CD14-positive monocyte (primary cell): ENCODE measurements at regions not wholly inside any gene's neighbourhood (a gene's known extent, or its start where the extent isn't known, plus 50 kb on each side); places are given as distances from the start of the nearest gene placed in this dataset.

Experiments used
- DNase-seq, 3 donors: peaks; one replicate each; pipeline ENCODE4 v3.0.0-alpha.2; 2011 to 2022
- H2AFZ ChIP-seq: 2 replicates; pipeline ENCODE4 v1.6.0; 2012; ENCODE audit warnings: mild to moderate bottlenecking, low read depth, low read length, inconsistent platforms; ENCODE audit not compliant: insufficient read depth, poor library complexity, severe bottlenecking
- H3K27ac ChIP-seq, 2 donors: 1 replicate in 1 of 2; 2 replicates in 1 of 2; pipeline ENCODE4 v1.5.1; 2012 to 2013; ENCODE audit warnings: low read length in 2 of 2, control low read depth in 1 of 2, inconsistent platforms in 1 of 2, low read depth in 1 of 2, mild to moderate bottlenecking in 1 of 2
- H3K27me3 ChIP-seq, 2 donors: one replicate each; pipeline versions ENCODE4 v1.6.0 to v1.6.1; 2011 to 2013; ENCODE audit warnings: low read length in 2 of 2; ENCODE audit not compliant: control insufficient read depth in 2 of 2, insufficient read depth in 2 of 2
- H3K36me3 ChIP-seq, 2 donors: replicated peaks in 1 of 2; 1 replicate in 1 of 2; 2 replicates in 1 of 2; pipeline versions ENCODE4 v1.5.1 to v1.6.1; 2012 to 2013; ENCODE audit warnings: low read length in 2 of 2, control low read depth in 1 of 2, inconsistent platforms in 1 of 2, mild to moderate bottlenecking in 1 of 2; ENCODE audit not compliant: insufficient read depth in 2 of 2, control insufficient read depth in 1 of 2
- H3K4me1 ChIP-seq, 2 donors: 1 replicate in 1 of 2; 2 replicates in 1 of 2; pipeline versions ENCODE4 v1.5.1 to v1.6.1; 2012 to 2013; ENCODE audit warnings: low read length in 2 of 2, control low read depth in 1 of 2, inconsistent platforms in 1 of 2, mild to moderate bottlenecking in 1 of 2, moderate library complexity in 1 of 2; ENCODE audit not compliant: insufficient read depth in 2 of 2, control insufficient read depth in 1 of 2
- H3K4me2 ChIP-seq: replicated peaks from 2 replicates; pipeline ENCODE3; 2012; ENCODE audit warnings: low read length, moderate library complexity, mild to moderate bottlenecking; ENCODE audit not compliant: poor library complexity, severe bottlenecking; ENCODE audit errors: extremely low read depth
- H3K4me3 ChIP-seq, 3 experiments: fragments of 200-600 bp in 1 of 3; sonication (generic) in 1 of 3; replicated peaks in 1 of 3; 1 replicate in 2 of 3; 2 replicates in 1 of 3; pipeline ENCODE4 v1.5.1; 2011 to 2013; ENCODE audit warnings: low read length in 3 of 3, mild to moderate bottlenecking in 3 of 3, control low read depth in 2 of 3, low read depth in 2 of 3, inconsistent platforms in 1 of 3, moderate library complexity in 1 of 3
- H3K79me2 ChIP-seq: 2 replicates; pipeline ENCODE4 v1.6.0; 2012; ENCODE audit warnings: mild to moderate bottlenecking, control low read depth, inconsistent platforms, low read length, moderate library complexity; ENCODE audit not compliant: insufficient read depth
- H3K9ac ChIP-seq: 2 replicates; pipeline ENCODE4 v1.6.0; 2017; ENCODE audit warnings: low read length, mild to moderate bottlenecking; ENCODE audit not compliant: insufficient read depth, poor library complexity, severe bottlenecking
- H3K9me3 ChIP-seq, 2 donors: replicated peaks in 1 of 2; 1 replicate in 1 of 2; 2 replicates in 1 of 2; pipeline versions ENCODE4 v1.5.1 to v1.6.1; 2012 to 2013; ENCODE audit warnings: low read length in 2 of 2, control low read depth in 1 of 2; ENCODE audit not compliant: control insufficient read depth in 1 of 2, insufficient read depth in 1 of 2
- H4K20me1 ChIP-seq: 2 replicates; pipeline ENCODE4 v1.6.0; 2012; ENCODE audit warnings: mild to moderate bottlenecking, low read length, control low read depth, moderate library complexity; ENCODE audit not compliant: insufficient read depth
- H3K27ac Mint-ChIP-seq, 7 donors: one replicate each; pipeline ENCODE4 v1.8.0; 2020; ENCODE audit warnings: mild to moderate bottlenecking in 7 of 7, mixed read lengths in 7 of 7, moderate library complexity in 6 of 7, inconsistent platforms in 2 of 7
- H3K27me3 Mint-ChIP-seq, 3 donors: one replicate each; pipeline ENCODE4 v1.8.0; 2021 to 2022; ENCODE audit warnings: low read depth in 3 of 3, mild to moderate bottlenecking in 3 of 3, mixed read lengths in 3 of 3, moderate library complexity in 3 of 3, inconsistent platforms in 1 of 3
- H3K36me3 Mint-ChIP-seq, 2 donors: one replicate each; pipeline ENCODE4 v1.8.0; 2020; ENCODE audit warnings: mixed read lengths in 2 of 2, inconsistent platforms in 1 of 2, mild to moderate bottlenecking in 1 of 2
- H3K4me1 Mint-ChIP-seq: one replicate; pipeline ENCODE4 v1.8.0; 2020; ENCODE audit warnings: mild to moderate bottlenecking, mixed read lengths
- H3K4me3 Mint-ChIP-seq, 2 donors: one replicate each; pipeline ENCODE4 v1.8.0; 2020; ENCODE audit warnings: mild to moderate bottlenecking in 2 of 2, mixed read lengths in 2 of 2, moderate library complexity in 1 of 2
- H3K9me3 Mint-ChIP-seq, 7 donors: one replicate each; pipeline ENCODE4 v1.8.0; 2020 to 2022; ENCODE audit warnings: mixed read lengths in 7 of 7, mild to moderate bottlenecking in 6 of 7, moderate library complexity in 6 of 7, inconsistent platforms in 2 of 7
- CTCF ChIP-seq: fragments of 200-600 bp; IDR thresholded peaks from one replicate; pipeline ENCODE4 v1.8.0; 2022; ENCODE audit warnings: antibody characterized with exemption, mild to moderate bottlenecking
- WGBS: methylation state at CpG from one replicate; pipeline ENCODE4 v1.1.5; 2013; ENCODE audit warnings: missing lambda C conversion rate; ENCODE audit not compliant: insufficient coverage; 5-methylcytosine and 5-hydroxymethylcytosine counted together
- intact Hi-C, 2 donors: fragments of 100-400 bp; cut with micrococcal nuclease; formaldehyde crosslinking; loops; one replicate each; pipeline versions ENCODE4 v1.15.0 to v1.15.1; 2023

DNA sequence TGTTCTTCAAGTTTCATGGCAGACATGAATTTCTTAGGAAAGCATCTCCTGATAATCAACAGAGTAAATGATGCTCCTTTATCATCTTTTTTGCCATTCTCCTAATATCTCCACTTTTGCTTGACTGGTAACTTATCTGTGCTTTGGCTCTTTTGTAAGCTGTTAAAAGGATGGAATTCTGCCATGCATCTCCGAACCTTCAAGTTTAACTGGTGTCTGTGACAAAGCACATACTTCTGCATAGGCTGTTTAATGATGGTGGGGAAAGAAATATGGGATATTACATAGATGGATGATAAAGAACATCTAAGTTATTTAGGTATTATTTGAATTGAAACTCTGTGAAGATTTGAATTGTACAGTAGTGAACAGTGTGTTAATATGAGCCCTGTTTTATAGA lies 866.9 kb upstream of the SLITRK1 start:
- TF ChIP-seq CTCF, result no peak
- H2AFZ ChIP-seq, result no peak overlapping the region
- no peak overlapping the region for H3K9ac ChIP-seq
- no CpG with 5 or more reads among the region's 1 CpG for WGBS
- peaks cover 0 to 4% of the 10 kb centered on the region in 2 donors for H3K9me3 ChIP-seq
- no peak overlapping the region for H3K4me2 ChIP-seq
- H3K4me3 ChIP-seq, result no peak overlapping the region
- Mint-ChIP-seq H3K27me3 (no peaks in the 10 kb centered on the region), H3K4me3 (no peak overlapping the region), H3K36me3 (no peaks in the 10 kb centered on the region), H3K27ac (no peak overlapping the region), H3K9me3 (peaks cover 0 to 7% (median 4%) of the 10 kb centered on the region in 7 donors), H3K4me1 (no peaks in the 10 kb centered on the region)
- no peak overlapping the region for H3K27ac ChIP-seq
- no peaks in the 10 kb centered on the region for H3K4me1 ChIP-seq
- H3K36me3 ChIP-seq, result no peaks in the 10 kb centered on the region
- no peaks in the 10 kb centered on the region for H3K79me2 ChIP-seq
- no peaks in the 10 kb centered on the region for H4K20me1 ChIP-seq
- intact Hi-C loops, result no loop called here
- DNase-seq, result no peak
- H3K27me3 ChIP-seq, result no peaks in the 10 kb centered on the region

DNA sequence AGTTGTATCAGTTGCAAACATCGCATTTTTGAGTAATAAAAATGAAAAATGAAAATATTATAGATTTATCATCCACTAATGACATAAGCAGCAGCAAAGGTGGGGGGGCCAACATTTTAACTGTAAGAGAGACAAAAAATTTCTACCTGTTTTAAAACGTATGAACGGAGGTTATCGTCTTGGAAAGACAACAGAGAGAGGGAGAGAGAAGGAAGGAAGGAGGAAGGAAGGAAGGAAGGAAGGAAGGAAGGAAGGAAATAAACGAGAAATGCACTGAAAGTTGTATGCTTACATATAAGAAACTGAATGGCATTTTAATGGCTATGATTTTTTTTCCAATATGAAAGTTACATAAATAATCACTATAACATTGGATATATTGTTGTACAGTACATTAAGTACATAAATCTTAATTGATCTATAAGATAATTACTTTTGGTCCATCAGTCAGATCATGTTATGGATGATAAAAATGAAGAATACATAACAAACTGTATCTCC lies 862.8 kb upstream of the SLITRK1 start:
- peaks cover 4% of the 10 kb centered on the region for H3K4me1 Mint-ChIP-seq
- Histone ChIP-seq H4K20me1 (no peaks in the 10 kb centered on the region), H2AFZ (no peak overlapping the region), H3K4me2 (no peak overlapping the region), H3K36me3 (no peaks in the 10 kb centered on the region), H3K4me1 (no peaks in the 10 kb centered on the region), H3K4me3 (no peak overlapping the region), H3K79me2 (no peaks in the 10 kb centered on the region), H3K9ac (no peak overlapping the region), H3K27ac (no peak overlapping the region), H3K9me3 (peaks cover 0 to 4% of the 10 kb centered on the region in 2 donors), H3K27me3 (no peaks in the 10 kb centered on the region)
- intact Hi-C loops, result no loop called here
- H3K27me3 Mint-ChIP-seq, result no peaks in the 10 kb centered on the region
- 84% methylated on average over 3 of the region's 5 CpGs for WGBS
- peaks cover 0 to 7% (median 5%) of the 10 kb centered on the region in 7 donors for H3K9me3 Mint-ChIP-seq
- no peak overlapping the region for H3K27ac Mint-ChIP-seq
- H3K4me3 Mint-ChIP-seq, result no peak overlapping the region
- DNase-seq, result no peak
- TF ChIP-seq CTCF, result no peak
- no peaks in the 10 kb centered on the region for H3K36me3 Mint-ChIP-seq
